ENCODE measurements at regions not wholly inside any gene's neighbourhood (a gene's known extent, or its start where the extent isn't known, plus 50 kb on each side); places are given as distances from the start of the nearest gene placed in this dataset.

DNA sequence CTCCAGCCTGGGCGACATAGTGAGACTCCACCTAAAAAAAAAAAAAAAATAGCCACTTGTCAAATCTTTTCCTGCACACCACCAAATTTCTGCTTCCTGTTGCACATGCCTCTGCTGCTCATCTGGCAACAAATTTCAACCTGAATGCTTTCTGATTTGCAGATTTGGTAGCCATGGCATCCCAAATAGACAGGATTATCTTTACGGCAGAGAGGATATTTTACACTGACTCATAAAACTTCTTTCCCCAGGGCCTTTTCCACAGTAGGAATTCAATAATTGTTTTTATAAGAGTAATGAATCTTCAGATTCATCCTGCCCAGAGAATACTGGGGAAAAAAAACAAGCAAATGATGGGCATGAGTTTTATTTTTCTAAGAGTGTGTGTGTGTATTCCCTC, 264.6 kb downstream of the FRK start:
- dilution Hi-C loops (cut with MboI; ENCODE audit: extremely low pct_ligation_motif_present, low sequenced_read_pairs): no loop called here

More for the DNA sequence above, 264.6 kb downstream of the FRK start:
- Histone ChIP-seq H3K9ac (replicated peaks; ENCODE audit: extremely low read depth, insufficient read depth, low read length) (no peak overlapping the region), H4K20me1 (replicated peaks; ENCODE audit: control insufficient read depth, extremely low read depth, insufficient read depth, low read length) (no peaks in the 10 kb centered on the region), H3K4me2 (ENCODE audit: insufficient read depth, low read length) (no peak overlapping the region), H3K4me3 (replicated peaks in 1 of 3; ENCODE audit: insufficient read depth in 1 of 3, low read depth in 1 of 3, low read length in 3 of 3) (no peak overlapping the region), H3K4me1 (ENCODE audit: control insufficient read depth, extremely low read depth, insufficient read depth, low read length) (no peaks in the 10 kb centered on the region), H2AFZ (ENCODE audit: low read depth, low read length) (no peak overlapping the region), H3K27me3 (ENCODE audit: control insufficient read depth in 2 of 2, insufficient read depth in 2 of 2, low read length in 2 of 2) (no peaks in the 10 kb centered on the region), H3K9me3 (replicated peaks; ENCODE audit: control insufficient read depth, insufficient read depth, low read length) (no peaks in the 10 kb centered on the region), H3K9me1 (replicated peaks; ENCODE audit: control insufficient read depth, extremely low read depth, insufficient read depth, low read length) (no peaks in the 10 kb centered on the region), H3K79me2 (ENCODE audit: control insufficient read depth, insufficient read depth, low read length) (no peaks in the 10 kb centered on the region), H3K36me3 (ENCODE audit: control insufficient read depth in 2 of 2, extremely low read depth in 1 of 2, insufficient read depth in 2 of 2, low read length in 2 of 2) (no peaks in the 10 kb centered on the region), H3K27ac (ENCODE audit: insufficient read depth, low read depth, low read length) (no peak overlapping the region)
- ChIA-PET CTCF (no interaction called here), POLR2A (no interaction called here)
- no TSS peak for BruUV-seq (replicated peaks)
- TF ChIP-seq MYC (IDR thresholded peaks at IDR 0.05; ENCODE audit: low read depth, low read length) (no peak), EZH2 (IDR thresholded peaks at IDR 0.05; ENCODE audit: borderline replicate concordance, low read depth, low read length, severe bottlenecking) (no peak), GATA2 (IDR thresholded peaks at IDR 0.05; ENCODE audit: insufficient read depth, insufficient read length, low read depth, low read length) (no peak), FOS (IDR thresholded peaks at IDR 0.05; ENCODE audit: borderline replicate concordance, insufficient read depth, low read length) (no peak), JUN (IDR thresholded peaks at IDR 0.05; ENCODE audit: borderline replicate concordance, insufficient read depth, insufficient read length, low read depth) (no peak), POLR2A (IDR thresholded peaks at IDR 0.05; ENCODE audit: low read depth, low read length) (no peak), POLR2AphosphoS5 (IDR thresholded peaks at IDR 0.05; ENCODE audit: insufficient read depth, low read depth, low read length) (no peak)
- TF ChIP-seq, protein P1, sequence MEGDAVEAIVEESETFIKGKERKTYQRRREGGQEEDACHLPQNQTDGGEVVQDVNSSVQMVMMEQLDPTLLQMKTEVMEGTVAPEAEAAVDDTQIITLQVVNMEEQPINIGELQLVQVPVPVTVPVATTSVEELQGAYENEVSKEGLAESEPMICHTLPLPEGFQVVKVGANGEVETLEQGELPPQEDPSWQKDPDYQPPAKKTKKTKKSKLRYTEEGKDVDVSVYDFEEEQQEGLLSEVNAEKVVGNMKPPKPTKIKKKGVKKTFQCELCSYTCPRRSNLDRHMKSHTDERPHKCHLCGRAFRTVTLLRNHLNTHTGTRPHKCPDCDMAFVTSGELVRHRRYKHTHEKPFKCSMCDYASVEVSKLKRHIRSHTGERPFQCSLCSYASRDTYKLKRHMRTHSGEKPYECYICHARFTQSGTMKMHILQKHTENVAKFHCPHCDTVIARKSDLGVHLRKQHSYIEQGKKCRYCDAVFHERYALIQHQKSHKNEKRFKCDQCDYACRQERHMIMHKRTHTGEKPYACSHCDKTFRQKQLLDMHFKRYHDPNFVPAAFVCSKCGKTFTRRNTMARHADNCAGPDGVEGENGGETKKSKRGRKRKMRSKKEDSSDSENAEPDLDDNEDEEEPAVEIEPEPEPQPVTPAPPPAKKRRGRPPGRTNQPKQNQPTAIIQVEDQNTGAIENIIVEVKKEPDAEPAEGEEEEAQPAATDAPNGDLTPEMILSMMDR (IDR thresholded peaks at IDR 0.05; ENCODE audit: extremely low read depth in 1 of 2, insufficient read depth in 1 of 2, low read depth in 1 of 2, low read length in 2 of 2): no peak
- TF ChIP-seq, protein P2, sequence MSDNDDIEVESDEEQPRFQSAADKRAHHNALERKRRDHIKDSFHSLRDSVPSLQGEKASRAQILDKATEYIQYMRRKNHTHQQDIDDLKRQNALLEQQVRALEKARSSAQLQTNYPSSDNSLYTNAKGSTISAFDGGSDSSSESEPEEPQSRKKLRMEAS (IDR thresholded peaks at IDR 0.05; ENCODE audit: insufficient read depth, insufficient read length): no peak
- DNase-seq (ENCODE audit: low read depth, low spot score): no peak
- FAIRE-seq: no peak
- intact Hi-C loops (cut with micrococcal nuclease): no loop called here
